ENCODE measurements at regions not wholly inside any gene's neighbourhood (a gene's known extent, or its start where the extent isn't known, plus 50 kb on each side); places are given as distances from the start of the nearest gene placed in this dataset.

GRCh38 chr1:220956501-220957232 is 77.4 kb downstream of the HLX start:
- no peak for TF ChIP-seq SUZ12 (IDR thresholded peaks at IDR 0.05)
- no peak for TF ChIP-seq NFRKB (IDR thresholded peaks at IDR 0.05)
- TF ChIP-seq LEF1 (IDR thresholded peaks at IDR 0.05; ENCODE audit: borderline replicate concordance) = no peak
- TF ChIP-seq FOXK2 (IDR thresholded peaks at IDR 0.05) = no peak
- TF ChIP-seq CTBP1 (IDR thresholded peaks at IDR 0.05; ENCODE audit: borderline replicate concordance) = no peak

Measured in HEK293T (cell line).